SK-N-SH (cell line): ENCODE measurements at regions not wholly inside any gene's neighbourhood (a gene's known extent, or its start where the extent isn't known, plus 50 kb on each side); places are given as distances from the start of the nearest gene placed in this dataset.

Experiments
- CTCF ChIA-PET: fragments of 300-600, 350-600 bp; formaldehyde crosslinking; extraction: SDS; loops from one replicate; lab custom pipeline; 2021; lab: Yijun Ruan, JAX
- POLR2A ChIA-PET: fragments of 350-600 bp; sonication (Branson Sonifier 250); formaldehyde crosslinking; extraction: SDS; loops from one replicate; lab custom pipeline; 2020; ENCODE audit warnings: antibody characterized with exemption, inconsistent platforms; lab: Yijun Ruan, JAX
- DNase-seq: peaks from one replicate; pipeline ENCODE4 v3.0.0; 2012
- H2AFZ ChIP-seq: fragments of 200-600 bp; sonication (generic); 2 replicates; pipeline ENCODE4 v1.8.1; 2016; ENCODE audit warnings: antibody characterized with exemption, mild to moderate bottlenecking, low read depth
- H3F3A ChIP-seq: fragments of 200-600 bp; sonication (generic); replicated peaks from 2 replicates; pipeline ENCODE3; 2016; ENCODE audit warnings: antibody characterized with exemption, mild to moderate bottlenecking; ENCODE audit not compliant: insufficient read depth
- H3K27ac ChIP-seq, 2 experiments: fragments of 200-500 bp in 1 of 2; fragments of 200-600 bp in 1 of 2; sonication (Bioruptor generic) in 1 of 2; sonication (generic), shearing (Covaris generic) in 1 of 2; 2 replicates each; pipeline versions ENCODE4 v1.5.1 to v1.6.1; 2014 to 2016; ENCODE audit warnings: low read depth in 2 of 2, inconsistent platforms in 1 of 2, low read length in 1 of 2, mild to moderate bottlenecking in 1 of 2, mixed read lengths in 1 of 2
- H3K27me3 ChIP-seq: fragments of 200-600 bp; sonication (generic), shearing (Covaris generic); 2 replicates; pipeline ENCODE4 v1.6.1; 2016; ENCODE audit warnings: mixed run types; ENCODE audit not compliant: insufficient read depth
- H3K36me3 ChIP-seq, 2 experiments: fragments of 200-500 bp in 1 of 2; fragments of 200-600 bp in 1 of 2; sonication (Bioruptor generic) in 1 of 2; sonication (generic) in 1 of 2; replicated peaks in 1 of 2; 2 replicates each; pipeline versions ENCODE3 to v1.5.1; 2014 to 2016; ENCODE audit warnings: low read length in 1 of 2, mild to moderate bottlenecking in 1 of 2; ENCODE audit not compliant: insufficient read depth in 2 of 2, control insufficient read depth in 1 of 2
- H3K4me1 ChIP-seq, 2 experiments: fragments of 200-500 bp in 1 of 2; fragments of 200-600 bp in 1 of 2; sonication (Bioruptor generic) in 1 of 2; sonication (generic), shearing (Covaris generic) in 1 of 2; 2 replicates each; pipeline versions ENCODE4 v1.5.1 to v1.6.1; 2014 to 2016; ENCODE audit warnings: low read depth in 1 of 2, low read length in 1 of 2, mixed run types in 1 of 2; ENCODE audit not compliant: insufficient read depth in 2 of 2, control insufficient read depth in 1 of 2
- H3K4me2 ChIP-seq: fragments of 200-600 bp; sonication (generic), shearing (Covaris generic); 2 replicates; pipeline ENCODE4 v1.6.1; 2017; ENCODE audit warnings: mixed run types
- H3K4me3 ChIP-seq, 2 experiments: fragments of 200-500 bp in 1 of 2; fragments of 200-600 bp in 1 of 2; sonication (Bioruptor generic) in 1 of 2; sonication (generic), shearing (Covaris generic) in 1 of 2; 2 replicates each; pipeline versions ENCODE4 v1.5.1 to v1.8.1; 2014 to 2016; ENCODE audit warnings: low read depth in 2 of 2, inconsistent platforms in 1 of 2, low read length in 1 of 2, mild to moderate bottlenecking in 1 of 2, mixed read lengths in 1 of 2, moderate library complexity in 1 of 2
- H3K79me2 ChIP-seq: fragments of 200-600 bp; sonication (generic); 2 replicates; pipeline ENCODE4 v1.8.1; 2017; ENCODE audit warnings: mild to moderate bottlenecking; ENCODE audit not compliant: insufficient read depth
- H3K9ac ChIP-seq: fragments of 200-600 bp; sonication (generic); 2 replicates; pipeline ENCODE4 v1.6.1; 2017; ENCODE audit warnings: mixed run types
- H3K9me2 ChIP-seq: fragments of 200-600 bp; sonication (generic); 2 replicates; pipeline ENCODE4 v1.6.1; 2017; ENCODE audit warnings: mixed run types
- H3K9me3 ChIP-seq: fragments of 200-600 bp; sonication (generic); 2 replicates; pipeline ENCODE4 v1.6.1; 2017; ENCODE audit warnings: mixed run types, mild to moderate bottlenecking, moderate library complexity
- H4K20me1 ChIP-seq: fragments of 200-600 bp; sonication (generic); 2 replicates; pipeline ENCODE4 v1.6.1; 2017; ENCODE audit warnings: mild to moderate bottlenecking, mixed run types; ENCODE audit not compliant: insufficient read depth
- CHD2 ChIP-seq: fragments of 150-350 bp; IDR thresholded peaks from 2 replicates; pipeline ENCODE4 v1.6.1; 2018; ENCODE audit warnings: low read length; ENCODE audit not compliant: partially characterized antibody
- ELF1 ChIP-seq: IDR thresholded peaks from 2 replicates; pipeline ENCODE4 v1.4.0; 2012
- EP300 ChIP-seq, 2 experiments: IDR thresholded peaks; 2 replicates each; pipeline versions ENCODE4 v1.4.0 to v1.6.1; 2012; ENCODE audit warnings: borderline replicate concordance in 1 of 2, low read depth in 1 of 2, low read length in 1 of 2
- EZH2phosphoT487 ChIP-seq: fragments of 200-600 bp; sonication (generic); IDR thresholded peaks from 2 replicates; pipeline ENCODE4 v1.6.1; 2017; ENCODE audit warnings: low read depth, mixed run types, mild to moderate bottlenecking, antibody characterized with exemption, moderate library complexity, borderline replicate concordance
- FOXM1 ChIP-seq: IDR thresholded peaks from 2 replicates; pipeline ENCODE4 v1.4.0; 2012; ENCODE audit warnings: low read depth, mild to moderate bottlenecking
- MEF2A ChIP-seq: IDR thresholded peaks from 2 replicates; pipeline ENCODE4 v1.4.0; 2012; ENCODE audit warnings: low read depth, borderline replicate concordance
- MXI1 ChIP-seq: IDR thresholded peaks from 2 replicates; pipeline ENCODE4 v1.6.1; 2012; ENCODE audit warnings: mild to moderate bottlenecking, low read depth, low read length, improper control_type of control experiment
- NRF1 ChIP-seq: IDR thresholded peaks from 2 replicates; pipeline ENCODE4 v1.6.1; 2012; ENCODE audit warnings: low read depth, mild to moderate bottlenecking, low read length
- POLR2AphosphoS5 ChIP-seq: IDR thresholded peaks from 2 replicates; pipeline ENCODE4 v1.6.1; 2012; ENCODE audit warnings: low read depth, low read length
- RAD21 ChIP-seq: IDR thresholded peaks from 2 replicates; pipeline ENCODE4 v1.6.1; 2012; ENCODE audit warnings: mild to moderate bottlenecking, low read length
- SIN3A ChIP-seq: IDR thresholded peaks from 2 replicates; pipeline ENCODE4 v1.6.1; 2012; ENCODE audit warnings: low read depth, mild to moderate bottlenecking, low read length, moderate library complexity, borderline replicate concordance
- TEAD4 ChIP-seq: IDR thresholded peaks from 2 replicates; pipeline ENCODE4 v1.4.0; 2012; ENCODE audit warnings: mild to moderate bottlenecking, borderline replicate concordance; ENCODE audit not compliant: insufficient read depth
- USF2 ChIP-seq: fragments of 150-350 bp; IDR thresholded peaks from 2 replicates; pipeline ENCODE4 v1.6.1; 2017; ENCODE audit warnings: antibody characterized with exemption, low read length, low read depth, borderline replicate concordance
- YY1 ChIP-seq: IDR thresholded peaks from 2 replicates; pipeline ENCODE4 v1.4.0; 2012; ENCODE audit warnings: low read depth, mild to moderate bottlenecking
- ZBTB33 ChIP-seq: IDR thresholded peaks from 2 replicates; pipeline ENCODE4 v1.4.0; 2012; ENCODE audit warnings: low read depth, borderline replicate concordance
- WGBS: methylation state at CpG from one replicate; pipeline ENCODE4 v1.1.6; 2017; ENCODE audit warnings: low lambda C conversion rate; 5-methylcytosine and 5-hydroxymethylcytosine counted together
- TF ChIP-seq, protein P1 (sequence below): fragments of 150-350 bp; IDR thresholded peaks from 2 replicates; pipeline ENCODE4 v1.6.1; 2016; ENCODE audit warnings: mild to moderate bottlenecking, low read depth, low read length
- TF ChIP-seq, protein P2 (sequence below): IDR thresholded peaks from 2 replicates; pipeline ENCODE4 v1.6.1; 2012; ENCODE audit warnings: mild to moderate bottlenecking, low read depth, low read length, moderate library complexity

DNA sequence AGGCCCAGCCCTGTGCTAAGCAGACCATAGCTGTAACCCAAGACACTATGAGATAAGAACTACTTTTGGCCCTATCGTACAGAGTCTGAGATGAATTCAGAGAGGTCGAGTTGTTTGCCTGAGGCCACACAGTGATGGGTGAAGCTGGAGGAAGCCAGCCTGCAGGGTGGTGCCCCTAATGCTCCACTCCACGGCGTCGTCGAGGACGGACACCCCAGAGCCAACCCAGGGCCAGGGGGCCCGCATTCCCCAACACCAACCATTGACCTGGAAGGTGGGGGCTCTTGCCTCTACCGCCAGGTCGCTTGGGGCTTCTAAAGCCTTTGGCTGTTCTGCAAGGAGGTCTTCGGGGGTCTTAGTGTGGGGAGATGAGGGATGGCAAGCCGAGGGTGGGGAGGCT lies 84.1 kb downstream of the IRF8 start:
- Histone ChIP-seq H3K9me2 (no peaks in the 10 kb centered on the region), H3K79me2 (no peaks in the 10 kb centered on the region), H3K36me3 (no peaks in the 10 kb centered on the region), H3K9me3 (no peaks in the 10 kb centered on the region), H3K4me1 (no peaks in the 10 kb centered on the region), H4K20me1 (no peaks in the 10 kb centered on the region), H3F3A (no peaks in the 10 kb centered on the region), H3K27me3 (peaks cover 96% of the 10 kb centered on the region), H3K4me3 (no peak overlapping the region), H2AFZ (no peak overlapping the region), H3K4me2 (no peak overlapping the region), H3K9ac (no peak overlapping the region), H3K27ac (no peak overlapping the region)
- POLR2A ChIA-PET: no interaction called here
- 29% methylated on average over 12 of the region's 12 CpGs for WGBS
- CTCF ChIA-PET: interaction anchor here (0.7 to 7.0 kb wide), 2 partner anchors 161 to 324 kb away, joined by 3 to 50 read pairs; no protein-coding TSS in a partner anchor
- DNase-seq: no peak
- no peak for TF ChIP-seq ELF1
- TF ChIP-seq TEAD4: no peak
- TF ChIP-seq FOXM1: no peak
- no peak for TF ChIP-seq SIN3A
- no peak for TF ChIP-seq RAD21
- TF ChIP-seq CHD2: no peak
- no peak for TF ChIP-seq POLR2AphosphoS5
- no peak for TF ChIP-seq EP300 (IDR thresholded peaks at IDR 0.05; ENCODE audit: borderline replicate concordance in 1 of 2, low read depth in 1 of 2, low read length in 1 of 2)
- TF ChIP-seq NRF1: no peak
- TF ChIP-seq EZH2phosphoT487: no peak

DNA sequence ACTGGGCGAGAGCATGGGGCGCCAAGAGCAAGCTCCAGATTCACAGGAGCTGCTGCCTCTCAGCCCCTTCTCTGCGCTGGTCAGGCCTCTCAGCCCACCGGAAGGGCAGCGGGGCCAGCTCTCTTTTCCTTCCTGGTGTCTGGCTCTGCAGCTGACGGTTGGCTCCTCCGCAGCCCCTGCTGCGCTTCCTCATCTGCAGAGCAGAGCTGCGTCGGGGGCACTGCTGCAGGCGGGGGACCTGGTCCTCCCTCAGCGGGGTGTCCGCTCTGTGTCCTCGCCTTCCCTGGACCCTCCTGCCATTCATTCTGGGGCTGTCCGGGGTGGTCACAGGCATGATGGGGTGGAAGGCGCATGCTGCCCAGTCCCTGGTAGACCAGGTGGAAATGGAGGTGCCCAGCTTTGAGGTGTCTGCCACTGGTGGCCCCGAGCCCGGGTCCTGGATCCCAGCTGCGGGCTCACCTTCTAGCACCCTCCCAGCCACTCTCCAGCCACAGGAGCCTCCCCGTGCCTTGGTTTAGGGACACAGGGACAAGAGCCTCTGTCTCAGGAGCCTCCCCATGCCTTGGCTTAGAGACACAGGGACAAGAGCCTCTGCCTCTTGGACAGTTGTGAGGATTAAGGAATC lies 84.8 kb downstream of the IRF8 start:
- Histone ChIP-seq H3K4me2 (no peak overlapping the region), H2AFZ (no peak overlapping the region), H3K36me3 (no peaks in the 10 kb centered on the region), H3K9ac (no peak overlapping the region), H3K27ac (no peak overlapping the region), H4K20me1 (no peaks in the 10 kb centered on the region), H3K4me1 (no peaks in the 10 kb centered on the region), H3K27me3 (peaks cover 97% of the 10 kb centered on the region), H3K9me3 (no peaks in the 10 kb centered on the region), H3K4me3 (no peak overlapping the region), H3F3A (no peaks in the 10 kb centered on the region), H3K79me2 (no peaks in the 10 kb centered on the region), H3K9me2 (no peaks in the 10 kb centered on the region)
- no peak for DNase-seq
- 26% methylated on average over 8 of the region's 20 CpGs for WGBS
- CTCF ChIA-PET: interaction anchor here (0.7 to 7.0 kb wide), 2 partner anchors 162 to 324 kb away, joined by 3 to 50 read pairs; no protein-coding TSS in a partner anchor
- POLR2A ChIA-PET: no interaction called here
- TF ChIP-seq MXI1: no peak
- no peak for TF ChIP-seq USF2
- TF ChIP-seq, protein P1, sequence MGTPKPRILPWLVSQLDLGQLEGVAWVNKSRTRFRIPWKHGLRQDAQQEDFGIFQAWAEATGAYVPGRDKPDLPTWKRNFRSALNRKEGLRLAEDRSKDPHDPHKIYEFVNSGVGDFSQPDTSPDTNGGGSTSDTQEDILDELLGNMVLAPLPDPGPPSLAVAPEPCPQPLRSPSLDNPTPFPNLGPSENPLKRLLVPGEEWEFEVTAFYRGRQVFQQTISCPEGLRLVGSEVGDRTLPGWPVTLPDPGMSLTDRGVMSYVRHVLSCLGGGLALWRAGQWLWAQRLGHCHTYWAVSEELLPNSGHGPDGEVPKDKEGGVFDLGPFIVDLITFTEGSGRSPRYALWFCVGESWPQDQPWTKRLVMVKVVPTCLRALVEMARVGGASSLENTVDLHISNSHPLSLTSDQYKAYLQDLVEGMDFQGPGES: no peak
- TF ChIP-seq ZBTB33: no peak
- no peak for TF ChIP-seq EZH2phosphoT487
- no peak for TF ChIP-seq RAD21
- no peak for TF ChIP-seq MEF2A
- TF ChIP-seq POLR2AphosphoS5: no peak
- TF ChIP-seq, protein P2, sequence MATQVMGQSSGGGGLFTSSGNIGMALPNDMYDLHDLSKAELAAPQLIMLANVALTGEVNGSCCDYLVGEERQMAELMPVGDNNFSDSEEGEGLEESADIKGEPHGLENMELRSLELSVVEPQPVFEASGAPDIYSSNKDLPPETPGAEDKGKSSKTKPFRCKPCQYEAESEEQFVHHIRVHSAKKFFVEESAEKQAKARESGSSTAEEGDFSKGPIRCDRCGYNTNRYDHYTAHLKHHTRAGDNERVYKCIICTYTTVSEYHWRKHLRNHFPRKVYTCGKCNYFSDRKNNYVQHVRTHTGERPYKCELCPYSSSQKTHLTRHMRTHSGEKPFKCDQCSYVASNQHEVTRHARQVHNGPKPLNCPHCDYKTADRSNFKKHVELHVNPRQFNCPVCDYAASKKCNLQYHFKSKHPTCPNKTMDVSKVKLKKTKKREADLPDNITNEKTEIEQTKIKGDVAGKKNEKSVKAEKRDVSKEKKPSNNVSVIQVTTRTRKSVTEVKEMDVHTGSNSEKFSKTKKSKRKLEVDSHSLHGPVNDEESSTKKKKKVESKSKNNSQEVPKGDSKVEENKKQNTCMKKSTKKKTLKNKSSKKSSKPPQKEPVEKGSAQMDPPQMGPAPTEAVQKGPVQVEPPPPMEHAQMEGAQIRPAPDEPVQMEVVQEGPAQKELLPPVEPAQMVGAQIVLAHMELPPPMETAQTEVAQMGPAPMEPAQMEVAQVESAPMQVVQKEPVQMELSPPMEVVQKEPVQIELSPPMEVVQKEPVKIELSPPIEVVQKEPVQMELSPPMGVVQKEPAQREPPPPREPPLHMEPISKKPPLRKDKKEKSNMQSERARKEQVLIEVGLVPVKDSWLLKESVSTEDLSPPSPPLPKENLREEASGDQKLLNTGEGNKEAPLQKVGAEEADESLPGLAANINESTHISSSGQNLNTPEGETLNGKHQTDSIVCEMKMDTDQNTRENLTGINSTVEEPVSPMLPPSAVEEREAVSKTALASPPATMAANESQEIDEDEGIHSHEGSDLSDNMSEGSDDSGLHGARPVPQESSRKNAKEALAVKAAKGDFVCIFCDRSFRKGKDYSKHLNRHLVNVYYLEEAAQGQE: no peak
- no peak for TF ChIP-seq YY1
